GM23248 (cell line): ENCODE measurements at regions not wholly inside any gene's neighbourhood (a gene's known extent, or its start where the extent isn't known, plus 50 kb on each side); places are given as distances from the start of the nearest gene placed in this dataset.

Experiments used
- DNase-seq: peaks from one replicate; pipeline ENCODE4 v3.0.0-alpha.2; 2015
- H2AFZ ChIP-seq: fragments of 200-600 bp; sonication (generic); 2 replicates; pipeline ENCODE4 v1.6.1; 2016; ENCODE audit warnings: antibody characterized with exemption
- H3F3A ChIP-seq: fragments of 200-600 bp; sonication (generic); 2 replicates; pipeline ENCODE4 v1.6.1; 2016; ENCODE audit warnings: mild to moderate bottlenecking, antibody characterized with exemption, mixed run types; ENCODE audit not compliant: insufficient read depth
- H3K27ac ChIP-seq: fragments of 200-600 bp; sonication (generic); 2 replicates; pipeline ENCODE4 v1.5.1; 2016; ENCODE audit warnings: mild to moderate bottlenecking
- H3K27me3 ChIP-seq: fragments of 200-600 bp; sonication (generic); replicated peaks from 2 replicates; pipeline ENCODE4 v1.6.1; 2016; ENCODE audit warnings: mild to moderate bottlenecking; ENCODE audit not compliant: insufficient read depth
- H3K36me3 ChIP-seq: fragments of 200-600 bp; sonication (generic); 2 replicates; pipeline ENCODE4 v1.6.1; 2016; ENCODE audit warnings: low read depth, mild to moderate bottlenecking
- H3K4me1 ChIP-seq: fragments of 200-600 bp; sonication (generic); 2 replicates; pipeline ENCODE4 v1.6.1; 2016; ENCODE audit warnings: mild to moderate bottlenecking; ENCODE audit not compliant: insufficient read depth
- H3K4me2 ChIP-seq: fragments of 200-600 bp; sonication (generic); one replicate; pipeline ENCODE4 v1.6.1; 2016; ENCODE audit warnings: mild to moderate bottlenecking; ENCODE audit not compliant: unreplicated experiment
- H3K4me3 ChIP-seq: fragments of 200-600 bp; sonication (generic); 2 replicates; pipeline ENCODE4 v1.5.1; 2016; ENCODE audit warnings: mild to moderate bottlenecking
- H3K79me2 ChIP-seq: fragments of 200-600 bp; sonication (generic); 2 replicates; pipeline ENCODE4 v1.6.1; 2016; ENCODE audit warnings: mild to moderate bottlenecking; ENCODE audit not compliant: insufficient read depth
- H3K9ac ChIP-seq: fragments of 200-600 bp; sonication (generic); 2 replicates; pipeline ENCODE4 v1.6.1; 2016; ENCODE audit warnings: mild to moderate bottlenecking
- H3K9me2 ChIP-seq: fragments of 200-600 bp; sonication (generic); 2 replicates; pipeline ENCODE4 v1.6.1; 2016; ENCODE audit warnings: mixed run types, mild to moderate bottlenecking, moderate library complexity; ENCODE audit not compliant: insufficient read depth
- H3K9me3 ChIP-seq: fragments of 200-600 bp; sonication (generic); one replicate; pipeline ENCODE4 v1.6.1; 2017; ENCODE audit warnings: low read depth
- H4K20me1 ChIP-seq: fragments of 200-600 bp; sonication (generic); 2 replicates; pipeline ENCODE4 v1.6.0; 2016; ENCODE audit not compliant: insufficient read depth
- EZH2 ChIP-seq: fragments of 200-600 bp; sonication (generic); IDR thresholded peaks from 2 replicates; pipeline ENCODE4 v1.6.1; 2018; ENCODE audit warnings: antibody characterized with exemption, mild to moderate bottlenecking; ENCODE audit not compliant: insufficient read depth, poor library complexity, severe bottlenecking
- EZH2phosphoT487 ChIP-seq: fragments of 200-600 bp; sonication (generic); IDR thresholded peaks from 2 replicates; pipeline ENCODE4 v1.6.1; 2018; ENCODE audit warnings: antibody characterized with exemption, moderate library complexity, mild to moderate bottlenecking, low read depth; ENCODE audit not compliant: insufficient read depth
- WGBS, 2 experiments: methylation state at CpG; one replicate each; pipeline ENCODE4 v1.1.6; 2015 to 2017; ENCODE audit warnings: low lambda C conversion rate in 2 of 2, low coverage in 1 of 2; ENCODE audit errors: missing lambda C conversion rate in 2 of 2; 5-methylcytosine and 5-hydroxymethylcytosine counted together
- in situ Hi-C: fragments of 300-500 bp; cut with MboI; formaldehyde crosslinking; loops from 2 replicates; pipeline ENCODE4 v1.15.0; 2020

GRCh38 chr20:55928266-55928665, 77.1 kb downstream of the CBLN4 start:
- Histone ChIP-seq H3K27ac (no peak overlapping the region), H3F3A (no peaks in the 10 kb centered on the region), H2AFZ (no peak overlapping the region), H3K4me2 (no peak overlapping the region), H4K20me1 (no peaks in the 10 kb centered on the region), H3K4me1 (no peaks in the 10 kb centered on the region), H3K36me3 (no peaks in the 10 kb centered on the region), H3K9me2 (no peaks in the 10 kb centered on the region), H3K9ac (no peak overlapping the region), H3K9me3 (no peaks in the 10 kb centered on the region), H3K79me2 (no peaks in the 10 kb centered on the region), H3K27me3 (no peaks in the 10 kb centered on the region), H3K4me3 (no peak overlapping the region)
- DNase-seq = no peak
- in situ Hi-C loops = no loop called here
- TF ChIP-seq EZH2 (no peak), EZH2phosphoT487 (no peak)
- 10 to 13% methylated on average over 3 of the region's 3 CpGs for WGBS, 2 experiments

GRCh38 chr20:55919956-55920355, 85.4 kb downstream of the CBLN4 start:
- no peak overlapping the region for H2AFZ ChIP-seq
- no peaks in the 10 kb centered on the region for H3F3A ChIP-seq
- no peaks in the 10 kb centered on the region for H3K9me2 ChIP-seq
- DNase-seq = no peak
- H3K79me2 ChIP-seq = no peaks in the 10 kb centered on the region
- TF ChIP-seq EZH2 (no peak), EZH2phosphoT487 (no peak)
- no peak overlapping the region for H3K4me3 ChIP-seq
- in situ Hi-C loops = no loop called here
- H3K4me1 ChIP-seq = no peaks in the 10 kb centered on the region
- no peaks in the 10 kb centered on the region for H4K20me1 ChIP-seq
- no peaks in the 10 kb centered on the region for H3K36me3 ChIP-seq
- H3K27me3 ChIP-seq = no peaks in the 10 kb centered on the region
- no peak overlapping the region for H3K9ac ChIP-seq
- H3K9me3 ChIP-seq = no peaks in the 10 kb centered on the region
- no peak overlapping the region for H3K4me2 ChIP-seq
- no peak overlapping the region for H3K27ac ChIP-seq

GRCh38 chr20:55919319-55919718, 86.0 kb downstream of the CBLN4 start:
- Histone ChIP-seq H3K9me2 (no peaks in the 10 kb centered on the region), H3K36me3 (no peaks in the 10 kb centered on the region), H3K4me3 (no peak overlapping the region), H3K4me2 (no peak overlapping the region), H3K27ac (no peak overlapping the region), H3K9ac (no peak overlapping the region), H4K20me1 (no peaks in the 10 kb centered on the region), H3K9me3 (no peaks in the 10 kb centered on the region), H3K4me1 (no peaks in the 10 kb centered on the region), H2AFZ (no peak overlapping the region), H3K79me2 (no peaks in the 10 kb centered on the region), H3F3A (no peaks in the 10 kb centered on the region), H3K27me3 (no peaks in the 10 kb centered on the region)
- WGBS, 2 experiments = 0 to 4% methylated on average over 1 of the region's 1 CpG
- DNase-seq = no peak
- in situ Hi-C loops = no loop called here
- TF ChIP-seq EZH2 = no peak
- TF ChIP-seq EZH2phosphoT487 = no peak

- H3K9me2 ChIP-seq = no peaks in the 10 kb centered on the region
- H3F3A ChIP-seq = no peaks in the 10 kb centered on the region
- no peaks in the 10 kb centered on the region for H3K27me3 ChIP-seq
- WGBS, 2 experiments = 18 to 21% methylated on average over 2 of the region's 2 CpGs
- no peak overlapping the region for H3K4me2 ChIP-seq
- no peaks in the 10 kb centered on the region for H3K79me2 ChIP-seq
- H2AFZ ChIP-seq = no peak overlapping the region
- in situ Hi-C loops = no loop called here
- TF ChIP-seq EZH2phosphoT487 (no peak), EZH2 (no peak)
- no peaks in the 10 kb centered on the region for H3K36me3 ChIP-seq
- H3K4me1 ChIP-seq = no peaks in the 10 kb centered on the region
- no peak for DNase-seq
- no peaks in the 10 kb centered on the region for H3K9me3 ChIP-seq
- H4K20me1 ChIP-seq = no peaks in the 10 kb centered on the region
- H3K27ac ChIP-seq = no peak overlapping the region
- no peak overlapping the region for H3K4me3 ChIP-seq
- no peak overlapping the region for H3K9ac ChIP-seq
Observed at GRCh38 chr20:55918471-55918870, 86.8 kb downstream of the CBLN4 start.

GRCh38 chr20:55893031-55893430, 112.3 kb downstream of the CBLN4 start:
- no peaks in the 10 kb centered on the region for H4K20me1 ChIP-seq
- no peak for TF ChIP-seq EZH2
- TF ChIP-seq EZH2phosphoT487 = no peak
- no peaks in the 10 kb centered on the region for H3K9me3 ChIP-seq
- in situ Hi-C loops = no loop called here
- H3K4me2 ChIP-seq = no peak overlapping the region
- DNase-seq = peak; percentile 2
- H2AFZ ChIP-seq = no peak overlapping the region
- H3K4me1 ChIP-seq = no peaks in the 10 kb centered on the region
- H3K27me3 ChIP-seq = no peaks in the 10 kb centered on the region
- H3K27ac ChIP-seq = no peak overlapping the region
- H3K9ac ChIP-seq = no peak overlapping the region
- no peaks in the 10 kb centered on the region for H3K79me2 ChIP-seq
- H3K9me2 ChIP-seq = no peaks in the 10 kb centered on the region
- no peak overlapping the region for H3K4me3 ChIP-seq
- H3K36me3 ChIP-seq = no peaks in the 10 kb centered on the region
- no peaks in the 10 kb centered on the region for H3F3A ChIP-seq
